OCI-LY1 (cell line): ENCODE measurements at regions not wholly inside any gene's neighbourhood (a gene's known extent, or its start where the extent isn't known, plus 50 kb on each side); places are given as distances from the start of the nearest gene placed in this dataset.

Experiments used
- H2AFZ ChIP-seq: fragments of 200-600 bp; sonication (generic), shearing (Covaris generic); 2 replicates; pipeline ENCODE4 v1.6.0; 2014; ENCODE audit warnings: antibody characterized with exemption, mild to moderate bottlenecking, low read length
- H3F3A ChIP-seq: fragments of 200-600 bp; sonication (generic), shearing (Covaris generic); 2 replicates; pipeline ENCODE4 v1.6.0; 2014; ENCODE audit warnings: mild to moderate bottlenecking, antibody characterized with exemption, low read length, moderate library complexity; ENCODE audit not compliant: insufficient read depth
- H3K27ac ChIP-seq: fragments of 200-600 bp; sonication (generic); 2 replicates; pipeline ENCODE4 v1.5.1; 2014; ENCODE audit warnings: low read length, mixed run types, mild to moderate bottlenecking, low read depth; ENCODE audit not compliant: poor library complexity, severe bottlenecking
- H3K27me3 ChIP-seq: fragments of 200-600 bp; sonication (generic); 2 replicates; pipeline ENCODE4 v1.6.0; 2014; ENCODE audit warnings: antibody characterized with exemption, mild to moderate bottlenecking, low read length, moderate library complexity; ENCODE audit not compliant: insufficient read depth
- H3K36me3 ChIP-seq: fragments of 200-600 bp; sonication (generic); 2 replicates; pipeline ENCODE4 v1.6.1; 2014; ENCODE audit warnings: mild to moderate bottlenecking, antibody characterized with exemption, low read length, moderate library complexity, mixed read lengths; ENCODE audit not compliant: insufficient read depth
- H3K4me1 ChIP-seq: fragments of 200-600 bp; sonication (generic); 2 replicates; pipeline ENCODE4 v1.5.1; 2014; ENCODE audit warnings: mild to moderate bottlenecking, low read length, moderate library complexity; ENCODE audit not compliant: insufficient read depth, severe bottlenecking
- H3K4me2 ChIP-seq: fragments of 200-600 bp; sonication (generic), shearing (Covaris generic); 2 replicates; pipeline ENCODE4 v1.6.1; 2014; ENCODE audit warnings: low read length
- H3K4me3 ChIP-seq: fragments of 200-600 bp; sonication (generic); 2 replicates; pipeline ENCODE4 v1.5.1; 2014; ENCODE audit warnings: low read length, low read depth, mild to moderate bottlenecking, mixed read lengths; ENCODE audit not compliant: poor library complexity, severe bottlenecking
- H3K79me2 ChIP-seq: fragments of 200-600 bp; shearing (Covaris generic); 2 replicates; pipeline ENCODE4 v1.6.1; 2016; ENCODE audit warnings: mixed run types, low read length, mixed read lengths; ENCODE audit not compliant: insufficient read depth
- H3K9ac ChIP-seq: fragments of 200-600 bp; sonication (generic), shearing (Covaris generic); 2 replicates; pipeline ENCODE4 v1.6.1; 2014; ENCODE audit warnings: mild to moderate bottlenecking, low read length, mixed read lengths
- H3K9me2 ChIP-seq: fragments of 200-600 bp; sonication (generic), shearing (Covaris generic); 2 replicates; pipeline ENCODE4 v1.6.1; 2014; ENCODE audit warnings: low read depth, mild to moderate bottlenecking, low read length, mixed read lengths
- H3K9me3 ChIP-seq: fragments of 200-600 bp; shearing (Covaris generic); 2 replicates; pipeline ENCODE4 v1.6.1; 2014; ENCODE audit warnings: low read length, mixed read lengths
- H4K20me1 ChIP-seq: fragments of 200-600 bp; sonication (generic), shearing (Covaris generic); 2 replicates; pipeline ENCODE4 v1.6.0; 2016; ENCODE audit warnings: mild to moderate bottlenecking, low read length; ENCODE audit not compliant: insufficient read depth
- CTCF ChIP-seq: fragments of 200-600 bp; sonication (generic), shearing (Covaris generic); IDR thresholded peaks from 2 replicates; pipeline ENCODE4 v1.5.1; 2017; ENCODE audit warnings: mild to moderate bottlenecking, antibody characterized with exemption, low read length, moderate library complexity, mixed read lengths
- EZH2 ChIP-seq: fragments of 200-600 bp; sonication (generic), shearing (Covaris generic); IDR thresholded peaks from 2 replicates; pipeline ENCODE4 v1.8.0; 2017; ENCODE audit warnings: borderline replicate concordance, mixed run types, mild to moderate bottlenecking, antibody characterized with exemption, low read length, moderate library complexity, mixed read lengths

DNA sequence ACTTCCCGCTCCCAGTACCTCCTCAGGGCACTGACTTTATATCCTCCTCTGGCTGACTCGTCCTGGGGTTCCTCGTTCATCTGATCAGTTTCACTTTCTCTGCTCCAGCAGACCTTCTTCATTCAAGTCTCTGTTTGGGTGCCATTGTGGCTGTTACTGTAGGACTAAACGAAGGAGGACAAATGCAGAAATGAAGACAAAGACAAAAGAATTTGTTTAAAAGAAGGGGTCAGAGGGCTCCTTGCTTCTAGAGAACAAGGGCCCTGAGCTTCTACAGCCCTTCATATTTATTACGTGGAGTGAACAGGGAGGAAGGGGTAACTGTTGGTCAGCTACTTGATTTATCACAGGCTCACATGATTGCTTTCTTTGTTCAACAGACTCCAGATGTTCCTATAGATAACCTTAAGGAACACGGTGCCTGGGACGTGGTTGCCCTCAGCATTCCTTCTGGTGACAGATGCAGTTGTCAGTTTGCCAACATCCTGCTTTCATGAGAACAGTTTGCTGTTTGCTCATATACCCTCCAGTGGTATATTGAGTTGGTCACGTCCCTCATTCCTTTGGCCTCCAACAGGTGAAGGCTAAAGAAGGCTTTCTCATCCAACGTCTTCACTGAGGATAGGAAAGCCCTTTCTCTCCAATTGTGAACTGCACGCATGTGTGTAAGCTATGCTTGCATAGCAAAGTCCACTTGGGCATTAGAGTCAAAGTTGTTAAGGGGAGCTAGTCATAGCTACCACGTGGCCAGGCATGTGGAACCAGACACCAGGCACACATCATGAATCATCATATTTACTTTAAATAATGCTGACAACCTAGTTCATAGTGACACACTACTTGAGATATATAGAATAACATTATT lies 69.1 kb upstream of the BTN3A2 start:
- H3K4me2 ChIP-seq, result no peak overlapping the region; the same call in 1 of the 2 replicates
- H3K4me3 ChIP-seq, result no peak overlapping the region
- H2AFZ ChIP-seq, result no peak overlapping the region
- H3K9me3 ChIP-seq, result no peaks in the 10 kb centered on the region
- TF ChIP-seq CTCF, result no peak
- TF ChIP-seq EZH2, result no peak
- no peaks in the 10 kb centered on the region; the same call in 1 of the 2 replicates for H3K36me3 ChIP-seq
- peaks cover 3% of the 10 kb centered on the region for H3K4me1 ChIP-seq
- no peaks in the 10 kb centered on the region for H3F3A ChIP-seq
- no peaks in the 10 kb centered on the region for H3K79me2 ChIP-seq
- H3K9ac ChIP-seq, result no peak overlapping the region
- H3K9me2 ChIP-seq, result no peaks in the 10 kb centered on the region
- H3K27me3 ChIP-seq, result no peaks in the 10 kb centered on the region
- H3K27ac ChIP-seq, result no peak overlapping the region
- no peaks in the 10 kb centered on the region for H4K20me1 ChIP-seq

GRCh38 chr6:26296556-26296856 lies 68.5 kb upstream of the BTN3A2 start:
- H3K9me2 ChIP-seq, result no peaks in the 10 kb centered on the region
- TF ChIP-seq EZH2 (no peak), CTCF (no peak)
- no peak overlapping the region for H3K4me2 ChIP-seq
- no peak overlapping the region for H2AFZ ChIP-seq
- H3K27ac ChIP-seq, result no peak overlapping the region
- peaks cover 6% of the 10 kb centered on the region for H3K4me1 ChIP-seq
- H3K4me3 ChIP-seq, result no peak overlapping the region
- H3K9ac ChIP-seq, result no peak overlapping the region
- H3K36me3 ChIP-seq, result no peaks in the 10 kb centered on the region; the same call in 1 of the 2 replicates
- no peaks in the 10 kb centered on the region for H4K20me1 ChIP-seq
- no peaks in the 10 kb centered on the region for H3K27me3 ChIP-seq
- H3K9me3 ChIP-seq, result no peaks in the 10 kb centered on the region
- H3F3A ChIP-seq, result no peaks in the 10 kb centered on the region
- no peaks in the 10 kb centered on the region for H3K79me2 ChIP-seq

GRCh38 chr6:26296857-26297648 lies 67.9 kb upstream of the BTN3A2 start:
- H4K20me1 ChIP-seq, result no peaks in the 10 kb centered on the region
- no peak overlapping the region for H3K4me3 ChIP-seq
- H3K27me3 ChIP-seq, result no peaks in the 10 kb centered on the region
- no peaks in the 10 kb centered on the region for H3K79me2 ChIP-seq
- no peaks in the 10 kb centered on the region for H3K9me3 ChIP-seq
- no peak for TF ChIP-seq EZH2
- TF ChIP-seq CTCF, result no peak
- no peak overlapping the region for H3K27ac ChIP-seq
- no peaks in the 10 kb centered on the region for H3K9me2 ChIP-seq
- H3K4me1 ChIP-seq, result peaks cover 6% of the 10 kb centered on the region
- no peak overlapping the region for H3K9ac ChIP-seq
- no peaks in the 10 kb centered on the region for H3F3A ChIP-seq
- H2AFZ ChIP-seq, result no peak overlapping the region
- no peak overlapping the region for H3K4me2 ChIP-seq
- H3K36me3 ChIP-seq, result no peaks in the 10 kb centered on the region; the same call in 1 of the 2 replicates
